DMS153 treated with DMSO at 0.1 percent for 48 hours (cell line): ENCODE measurements at regions not wholly inside any gene's neighbourhood (a gene's known extent, or its start where the extent isn't known, plus 50 kb on each side); places are given as distances from the start of the nearest gene placed in this dataset.
A peak's percentile ranks its signal among the peaks of the same experiment; 100 is the strongest.

ENCODE experiments used
- DNase-seq: peaks from one replicate; lab custom pipeline; 2025; ENCODE audit not compliant: unreplicated experiment; lab: John Stamatoyannopoulos, UW

DNA sequence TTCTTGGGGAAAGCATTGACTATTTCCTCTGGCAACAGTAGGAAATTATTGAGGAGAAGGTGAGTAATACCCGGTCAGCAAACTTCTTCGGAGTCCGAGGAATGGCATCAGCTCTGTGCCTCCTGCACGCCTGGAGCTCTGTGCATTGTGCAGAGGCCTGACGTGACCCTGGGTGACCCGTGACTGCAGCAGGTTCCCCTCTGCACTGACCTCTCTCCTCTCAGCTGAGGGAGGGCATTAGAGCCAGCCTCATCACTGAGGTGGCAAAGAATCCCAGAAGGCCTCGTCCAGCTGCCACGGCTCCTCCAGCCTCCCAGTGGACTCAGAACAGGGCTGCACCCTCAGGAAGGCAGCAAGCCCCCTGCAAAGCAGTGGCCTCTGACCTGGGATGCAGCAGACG is 502.9 kb downstream of the CD83 start:
- DNase-seq = no peak

DNA sequence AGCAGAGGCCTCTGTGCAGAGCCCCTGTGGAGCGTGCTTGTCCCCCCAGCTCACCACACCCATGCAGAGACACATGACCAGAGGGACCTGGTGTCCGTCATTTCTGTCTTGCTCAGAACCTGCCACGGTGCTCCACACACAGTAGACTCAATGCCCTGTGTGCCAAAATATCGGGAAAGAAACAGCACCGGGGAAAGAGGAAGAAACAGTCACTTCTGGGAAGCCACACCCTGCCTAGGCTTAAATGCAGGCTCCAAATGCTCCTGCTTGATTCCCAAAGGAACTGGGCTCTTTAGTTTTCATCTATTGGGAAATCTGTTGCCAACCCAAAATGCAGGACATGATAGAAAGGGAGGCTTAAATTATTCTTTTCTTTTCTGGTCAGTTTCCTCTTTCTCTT is 503.9 kb downstream of the CD83 start:
- no peak for DNase-seq

DNA sequence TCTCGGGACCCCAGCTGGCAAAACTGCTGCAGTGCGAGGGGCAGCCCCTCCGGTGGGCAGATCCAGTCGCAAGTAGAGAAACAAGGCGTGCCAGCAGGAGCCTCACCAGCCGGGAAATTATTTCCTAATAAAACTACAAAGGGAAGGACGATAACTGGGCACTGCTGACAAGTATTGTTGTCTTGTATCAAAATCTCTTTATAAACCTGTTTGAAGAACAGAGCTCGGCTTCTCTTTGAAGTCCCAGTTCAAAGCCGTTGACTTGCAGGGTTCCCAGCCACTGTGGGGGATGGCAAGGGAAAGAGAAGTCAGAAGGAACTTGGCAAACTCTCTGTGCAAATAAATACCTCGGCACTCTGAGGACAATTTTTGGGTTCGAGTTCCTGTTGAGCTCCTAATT is 504.5 kb downstream of the CD83 start:
- DNase-seq = no peak

DNA sequence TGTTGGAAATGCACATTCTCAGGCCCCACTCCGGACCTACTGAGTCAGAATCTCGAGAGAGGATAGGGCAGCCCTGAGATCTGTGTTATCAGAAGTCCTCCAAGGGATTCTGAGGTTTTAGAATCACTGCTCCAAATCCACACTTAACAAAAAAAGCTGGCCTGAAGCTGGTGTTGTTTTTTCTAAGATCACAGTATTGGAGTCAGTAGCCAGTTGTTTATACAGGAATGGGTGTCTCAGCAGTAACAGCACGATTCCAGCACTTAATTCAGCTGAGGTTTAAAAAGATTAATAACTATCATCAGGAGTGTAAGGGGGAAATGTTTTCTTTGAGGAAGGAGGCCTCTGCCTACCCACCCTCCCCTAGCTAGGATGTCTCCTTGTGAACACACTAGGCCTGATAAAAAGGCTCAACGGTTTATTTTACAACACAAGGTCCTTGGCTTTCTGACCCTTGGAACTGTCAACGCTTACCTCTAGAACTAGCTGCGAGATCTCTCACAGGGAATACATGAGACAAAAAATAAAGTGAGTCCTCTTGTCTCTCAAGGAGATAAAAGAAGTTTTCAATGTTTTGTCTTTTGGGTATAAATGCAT is 505.4 kb downstream of the CD83 start:
- no peak for DNase-seq

DNA sequence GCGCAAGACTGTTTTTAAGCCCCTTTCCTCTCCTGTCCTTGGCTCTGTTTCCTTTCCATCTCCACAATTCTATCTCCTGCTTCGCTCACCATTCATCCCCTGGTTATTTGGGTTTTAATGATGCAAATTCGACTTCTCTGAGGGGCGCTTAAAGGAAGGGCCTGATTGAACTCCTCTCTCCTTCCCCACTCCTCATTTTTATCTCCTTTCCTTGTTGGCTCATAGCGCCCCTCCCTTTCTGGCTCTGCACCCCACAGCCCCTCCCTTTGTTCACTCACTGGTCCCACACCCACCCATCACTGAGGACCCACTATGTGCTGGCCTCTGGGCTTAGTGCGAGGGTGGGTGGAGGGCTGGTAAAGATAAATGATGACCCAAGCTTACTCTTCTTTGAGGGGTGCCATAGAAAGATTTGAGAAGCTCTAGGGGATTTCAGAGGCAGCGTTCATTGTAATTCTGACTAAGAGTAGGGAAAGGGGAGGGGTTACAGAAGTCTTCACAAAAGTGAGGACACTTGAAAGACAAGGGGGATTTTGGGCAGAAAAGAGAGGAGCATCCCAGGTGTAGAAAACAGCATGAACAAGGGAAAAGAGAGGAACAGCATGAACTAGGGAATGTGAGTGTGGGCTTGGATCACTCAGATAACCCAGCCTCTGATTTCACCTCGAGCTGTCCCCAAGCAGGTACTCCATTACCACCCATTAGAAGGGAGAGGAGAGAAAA is 507.8 kb downstream of the CD83 start:
- DNase-seq = no peak

DNA sequence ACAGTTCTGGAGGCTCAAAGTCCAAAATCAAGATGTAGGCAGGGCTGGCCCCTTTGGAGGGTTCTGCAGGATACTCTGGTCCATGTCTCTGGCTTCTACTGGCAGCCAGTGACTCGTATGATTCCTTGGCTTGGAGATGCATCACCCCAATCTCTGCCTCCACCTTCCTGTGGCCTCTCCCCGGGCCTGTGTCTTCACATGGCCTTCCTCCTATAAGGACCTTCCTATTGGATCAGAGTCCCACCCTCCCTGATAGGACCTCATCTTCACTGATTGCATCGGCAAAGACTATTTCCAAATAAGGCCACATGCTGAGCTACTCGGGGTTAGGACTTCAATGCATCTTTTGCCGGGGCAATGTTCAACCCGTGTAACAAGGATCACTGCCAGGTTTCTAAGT is 509.0 kb downstream of the CD83 start:
- DNase-seq = no peak

DNA sequence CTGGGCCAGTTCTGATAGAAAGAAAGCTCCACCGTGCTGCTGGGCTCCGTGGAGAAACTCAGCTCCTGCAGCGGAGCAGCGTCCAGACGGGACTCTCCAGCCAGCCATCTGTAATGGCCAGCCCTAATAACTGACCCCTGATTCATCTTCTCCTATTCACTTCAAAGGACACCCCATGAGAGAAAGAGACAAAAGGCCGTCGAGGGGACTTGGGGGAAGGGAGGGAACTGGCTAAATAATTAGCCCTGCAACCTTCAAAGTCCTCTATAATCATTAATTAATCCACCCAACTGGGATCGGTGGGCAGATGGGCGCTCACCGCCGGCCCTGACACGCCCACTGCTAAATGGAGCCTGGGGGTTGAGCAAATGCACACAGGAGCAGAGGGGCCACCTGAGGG is 512.4 kb downstream of the CD83 start:
- no peak for DNase-seq

DNA sequence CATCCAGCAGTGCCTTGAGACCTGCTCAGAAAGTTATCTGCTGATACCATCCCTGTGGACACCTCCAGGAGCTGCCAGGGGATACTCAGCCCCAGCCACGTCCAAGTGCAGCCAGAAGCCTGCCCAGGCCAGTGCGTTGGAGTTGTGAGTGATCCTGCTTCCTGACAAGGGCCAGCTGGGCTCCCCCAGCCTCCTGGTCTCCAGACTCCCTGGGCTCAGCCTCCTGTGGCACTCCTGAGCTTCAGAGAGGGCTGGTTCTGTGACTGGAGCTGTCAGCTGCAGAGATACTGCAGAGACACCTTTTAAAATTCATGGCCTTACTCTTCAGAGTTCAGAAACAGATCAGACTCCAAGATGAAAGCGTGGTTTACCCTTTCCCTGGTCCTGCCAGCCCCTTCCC is 515.9 kb downstream of the CD83 start:
- no peak for DNase-seq

DNA sequence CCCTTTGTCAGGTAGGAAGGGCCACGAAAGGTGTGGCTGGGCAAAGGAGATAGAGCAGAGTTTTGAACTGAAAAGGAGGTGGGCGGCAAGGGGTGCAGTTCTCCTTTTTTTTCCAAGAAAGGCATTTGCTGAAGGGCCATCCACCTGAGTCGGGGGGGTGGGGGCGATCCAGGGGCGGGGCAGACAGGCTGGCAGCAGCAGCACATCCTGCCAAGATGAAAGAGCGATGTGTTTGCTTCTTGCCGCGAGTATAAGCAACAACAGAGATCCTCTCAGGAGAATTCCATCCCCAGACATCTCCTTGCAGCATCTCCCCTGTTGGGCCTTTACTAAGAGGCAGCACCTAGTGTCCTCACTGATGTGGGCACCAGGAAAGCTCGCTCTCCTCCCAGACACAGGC is 516.5 kb downstream of the CD83 start:
- DNase-seq = no peak

DNA sequence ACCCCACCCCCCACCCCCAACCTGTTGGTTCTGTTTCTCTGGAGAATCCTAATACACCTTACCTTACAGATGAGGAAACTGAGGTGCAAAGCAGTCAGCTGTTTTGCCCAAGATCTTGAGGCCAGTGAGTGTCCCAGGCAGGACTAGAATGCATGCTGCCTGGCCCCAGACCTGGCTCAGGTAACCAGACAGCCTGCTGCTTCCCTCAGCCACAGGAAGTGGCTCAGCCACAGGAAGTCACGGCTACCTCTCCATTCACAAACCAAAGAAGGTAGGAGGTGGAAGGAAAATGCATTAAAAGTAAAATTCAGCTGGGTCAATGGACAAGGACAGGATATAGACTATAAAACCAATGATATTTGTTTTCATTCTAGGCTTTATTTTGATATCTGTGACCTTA is 517.6 kb downstream of the CD83 start:
- DNase-seq = no peak

DNA sequence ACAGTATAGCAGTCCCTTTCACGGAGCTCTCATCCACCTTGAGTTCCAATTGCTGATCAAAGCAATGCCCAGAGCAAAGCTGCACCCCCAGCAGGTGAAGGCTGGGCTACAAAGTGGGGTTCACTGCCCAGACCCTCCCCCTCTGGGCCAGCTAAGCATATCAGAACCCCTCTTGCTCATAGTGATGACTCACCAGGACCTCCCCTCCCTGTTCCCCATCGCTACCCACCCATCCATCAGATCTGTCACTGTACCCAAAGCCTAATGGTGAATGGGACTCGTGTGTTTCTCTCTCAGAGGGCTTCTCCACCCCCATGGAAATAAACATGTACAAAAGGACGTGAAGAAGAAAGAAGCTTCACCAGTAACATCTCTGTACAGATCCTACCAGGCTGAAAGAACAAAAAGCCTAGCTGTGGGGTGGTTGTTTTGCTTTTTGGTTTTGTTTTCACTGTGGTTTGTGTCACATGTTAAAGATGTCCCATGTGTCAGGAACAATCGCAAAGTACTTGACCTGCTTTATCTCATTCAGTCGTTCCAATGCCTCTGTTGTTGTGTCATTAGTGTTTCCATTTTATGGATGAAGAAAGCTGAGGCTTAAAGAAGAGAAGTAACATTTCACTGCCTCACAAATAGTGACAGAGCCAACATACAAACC is 518.5 kb downstream of the CD83 start:
- DNase-seq = no peak

DNA sequence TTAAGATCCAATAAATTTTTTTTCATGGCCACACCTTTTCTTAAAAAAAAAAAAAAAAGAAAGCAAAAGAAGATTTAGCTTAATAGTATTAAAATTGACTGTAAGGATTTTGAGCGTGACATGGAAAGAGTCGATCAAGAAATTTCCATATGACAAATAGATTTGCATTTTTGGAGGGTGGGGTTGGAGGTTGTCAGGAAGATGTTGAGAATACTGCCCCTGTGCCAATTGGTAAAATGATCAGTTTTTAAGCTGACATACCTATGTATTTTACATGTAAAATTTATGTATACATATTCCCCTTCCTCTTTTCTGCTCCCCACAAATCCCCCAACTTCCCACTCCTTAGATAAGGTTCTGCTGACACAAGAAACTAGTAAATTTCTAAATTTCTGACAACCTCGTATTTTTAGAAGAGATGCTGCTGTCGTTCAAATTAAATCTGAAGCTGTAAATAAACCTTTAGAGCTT is 520.9 kb downstream of the CD83 start:
- no peak for DNase-seq

DNA sequence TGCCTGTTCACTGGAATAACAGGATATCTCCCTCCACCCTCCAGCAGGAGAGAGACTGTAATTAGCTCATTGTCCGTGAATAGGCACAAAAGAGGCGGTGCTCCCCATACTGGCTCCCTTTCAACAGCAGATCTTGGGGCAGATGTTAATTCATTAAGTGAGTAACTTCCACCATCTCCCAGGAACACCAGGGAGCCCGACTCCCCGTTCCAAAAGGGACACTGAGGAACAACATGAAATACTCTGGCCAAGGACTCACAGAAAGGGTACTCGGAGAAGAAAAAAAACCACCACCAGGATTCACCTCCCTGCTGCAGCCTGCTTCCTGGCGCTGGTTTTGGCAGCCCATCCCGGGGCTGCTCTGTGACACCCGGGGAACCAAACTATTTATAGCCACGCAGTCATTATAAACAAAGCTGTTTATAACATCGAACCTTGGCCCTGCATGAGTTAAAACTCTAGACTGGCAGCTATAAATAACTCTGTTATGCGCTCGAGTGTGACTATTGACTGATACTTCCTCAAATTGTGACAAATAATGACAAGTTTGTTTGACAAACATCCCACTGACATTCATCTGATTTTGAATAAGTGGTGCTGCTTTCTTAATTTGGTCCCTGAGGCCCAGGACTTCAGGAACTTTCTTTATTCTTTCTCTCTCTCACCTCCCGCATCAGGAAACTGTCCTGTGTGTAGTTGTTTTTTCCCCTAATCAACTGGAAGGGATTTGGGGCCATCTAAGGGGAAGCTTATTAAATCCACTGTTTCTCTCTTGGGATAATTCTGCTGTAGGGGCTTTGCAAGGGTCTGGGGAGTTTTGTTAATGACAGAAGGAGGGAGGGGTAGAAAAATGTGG is 521.6 kb downstream of the CD83 start:
- peak; percentile 19 for DNase-seq

DNA sequence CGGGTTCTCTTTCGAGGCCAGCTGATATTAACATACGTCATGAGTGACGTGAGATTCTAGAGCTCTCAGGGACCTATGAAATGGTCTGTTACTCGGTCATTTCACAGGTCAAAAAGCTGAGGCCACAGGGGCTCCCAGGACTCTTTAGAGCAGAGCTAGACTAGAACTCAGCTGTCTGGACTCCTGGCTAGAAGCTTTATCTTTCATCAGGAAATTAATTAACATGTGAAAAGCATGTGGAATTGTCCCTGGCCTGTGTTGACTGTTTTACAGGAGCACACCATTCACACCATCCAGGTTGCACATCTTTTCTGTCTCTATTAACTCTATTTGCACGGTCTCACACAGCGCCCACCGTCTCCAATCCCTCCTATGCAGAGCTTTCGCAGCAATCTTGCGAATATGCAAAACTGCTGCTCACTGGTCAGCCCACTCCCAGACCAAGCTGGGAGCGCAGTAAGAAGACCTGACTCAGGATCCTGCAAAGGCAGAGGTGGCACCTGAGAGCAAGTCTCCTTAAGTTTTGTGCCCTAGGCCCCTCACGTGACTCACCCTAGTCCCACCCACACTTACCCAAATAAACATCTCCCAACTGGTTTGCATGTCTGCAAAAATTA is 522.5 kb downstream of the CD83 start:
- DNase-seq = no peak

DNA sequence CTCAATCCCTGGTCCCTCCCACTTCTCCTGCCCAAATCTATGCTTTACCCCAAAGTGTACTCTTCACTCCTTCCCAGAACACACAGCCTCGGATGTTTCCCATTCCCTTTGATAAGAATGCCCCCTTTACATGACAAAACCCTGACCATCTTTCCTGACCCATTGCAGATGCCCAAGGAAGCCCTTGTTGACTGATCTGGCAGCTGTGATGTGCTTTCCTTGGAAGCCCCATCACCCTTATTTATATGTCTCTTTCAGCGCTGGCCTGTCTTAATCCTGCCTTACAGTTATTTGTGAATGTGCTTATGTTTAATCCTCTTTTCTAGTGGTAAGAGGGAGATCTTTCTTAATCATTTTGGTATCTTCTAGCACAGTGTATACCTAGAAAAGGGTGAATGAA is 523.1 kb downstream of the CD83 start:
- DNase-seq = no peak

DNA sequence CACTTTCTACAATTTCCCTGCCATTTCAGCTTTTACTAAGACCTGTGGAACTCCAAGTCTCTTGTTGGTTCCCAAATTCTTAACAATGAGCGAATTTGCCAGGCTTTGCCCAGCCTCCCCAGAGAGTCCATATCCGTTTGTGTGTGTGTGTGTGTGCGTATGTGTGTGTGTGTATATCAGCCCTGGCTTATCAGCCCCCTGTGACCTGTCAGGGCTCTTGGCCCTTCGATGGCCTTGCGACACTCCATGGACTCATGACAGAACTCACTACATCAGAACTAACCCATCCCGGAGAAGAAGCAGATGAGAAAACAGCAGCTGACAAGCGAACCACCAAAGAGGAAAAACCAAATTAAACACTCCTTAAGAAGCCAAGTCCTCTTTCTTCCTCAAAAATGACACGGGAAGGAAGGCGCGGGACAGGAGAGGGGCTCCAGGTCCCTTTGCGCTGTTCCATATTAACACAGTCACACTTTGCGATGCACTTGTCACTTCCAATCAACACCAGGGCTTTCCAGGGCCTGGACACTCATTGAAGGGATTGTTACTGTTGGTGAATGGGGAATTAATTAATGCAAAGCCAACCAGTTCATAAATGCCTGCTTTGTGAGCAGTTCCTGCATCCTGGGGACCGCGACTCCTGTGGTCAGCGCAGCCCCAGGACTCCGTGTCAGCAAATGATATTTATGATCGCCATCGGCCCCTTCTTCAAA is 524.0 kb downstream of the CD83 start:
- no peak for DNase-seq

DNA sequence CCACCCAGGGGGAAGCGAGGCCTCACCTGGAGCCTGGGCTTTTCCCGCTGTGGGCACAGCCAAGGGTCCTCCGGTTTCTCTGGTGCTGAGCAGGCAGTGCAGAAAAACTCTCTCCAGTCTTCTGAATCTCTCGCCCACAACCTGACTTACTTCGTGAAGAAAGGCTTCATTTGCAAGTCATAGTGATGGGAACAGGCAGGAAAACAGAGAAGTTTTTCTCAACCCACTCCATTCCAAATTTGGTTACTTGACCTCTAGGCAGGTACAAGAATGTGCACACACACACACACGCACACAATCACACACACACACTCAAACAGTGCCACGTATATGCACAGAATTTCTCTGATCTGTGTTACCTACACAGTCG is 524.5 kb downstream of the CD83 start:
- no peak for DNase-seq

DNA sequence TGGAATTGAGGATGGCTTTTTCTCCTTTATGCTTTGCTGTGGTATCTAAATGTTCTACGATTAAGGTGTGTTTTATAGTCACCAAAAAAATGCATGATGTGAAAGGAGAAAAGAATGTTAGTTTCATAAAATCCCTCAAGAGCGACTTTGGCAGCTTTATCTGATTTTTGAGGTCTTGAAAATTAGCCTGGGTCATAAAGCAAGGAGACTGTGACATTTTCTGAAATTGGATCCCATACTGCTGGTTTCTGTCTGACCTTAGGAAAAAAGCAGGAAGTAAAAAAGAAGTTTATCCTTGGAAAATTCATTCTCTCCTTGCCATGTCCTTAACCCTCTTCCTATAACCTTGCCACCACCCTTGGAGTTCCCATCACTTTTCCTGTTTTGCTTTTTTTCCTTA is 525.3 kb downstream of the CD83 start:
- no peak for DNase-seq

DNA sequence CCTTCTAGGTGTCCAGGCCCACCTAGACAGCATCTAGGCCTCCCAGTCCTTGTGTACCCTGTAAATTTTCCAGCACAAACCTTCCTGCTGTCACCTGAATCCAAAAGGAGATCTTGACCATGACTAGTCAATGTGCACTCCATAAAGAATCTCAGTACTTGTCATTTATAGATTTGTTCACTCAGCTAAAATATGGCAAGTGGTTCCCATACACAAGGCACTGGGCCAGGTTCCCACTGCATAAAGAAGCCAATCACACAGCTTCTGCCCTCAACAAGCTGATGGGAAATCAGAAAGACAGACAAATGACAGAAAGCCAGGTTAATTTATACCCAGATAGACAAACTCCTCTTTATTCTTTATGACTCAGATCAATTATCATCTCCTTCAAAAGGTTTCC is 526.8 kb downstream of the CD83 start:
- DNase-seq = no peak

DNA sequence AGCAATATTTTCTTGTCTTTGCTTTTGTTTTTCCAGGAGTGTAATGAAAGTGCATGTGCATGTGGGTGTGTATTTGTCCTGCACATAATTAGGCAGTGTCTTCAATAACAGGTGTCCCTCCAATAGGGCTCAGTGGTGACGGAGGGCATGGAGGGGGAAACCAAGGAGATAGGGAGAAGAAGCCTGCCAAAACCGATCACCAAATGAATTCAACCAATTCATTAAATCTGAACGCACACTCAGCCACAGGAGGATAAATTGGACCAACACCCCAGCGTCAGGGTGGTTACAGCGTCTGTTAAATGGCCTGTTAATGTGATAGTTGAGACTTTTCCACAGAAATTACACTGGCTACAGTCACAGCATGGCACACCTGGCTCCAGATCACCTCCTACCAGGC is 527.6 kb downstream of the CD83 start:
- DNase-seq = no peak

DNA sequence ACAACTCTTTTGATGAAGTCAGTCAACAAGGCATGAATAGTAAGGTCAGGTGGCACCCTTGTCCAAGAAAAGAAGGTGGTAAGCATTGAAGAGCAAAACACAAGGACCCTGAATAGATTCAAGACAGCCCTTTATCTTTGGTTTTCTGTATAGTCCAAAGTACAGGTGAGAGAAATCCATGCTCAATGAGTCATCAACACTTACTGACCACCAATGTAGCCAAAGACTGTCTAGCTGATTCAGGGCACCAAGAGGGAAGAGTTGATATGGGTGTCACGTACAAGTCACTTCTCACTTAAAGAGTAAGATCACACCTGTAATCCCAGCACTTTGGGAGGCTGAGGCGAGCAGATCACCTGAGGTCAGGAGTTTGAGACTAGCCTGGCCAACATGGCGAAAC is 528.3 kb downstream of the CD83 start:
- no peak for DNase-seq
